GM18505 (cell line): ENCODE measurements at regions not wholly inside any gene's neighbourhood (a gene's known extent, or its start where the extent isn't known, plus 50 kb on each side); places are given as distances from the start of the nearest gene placed in this dataset.

ENCODE experiments used
- ATAC-seq: cut with Tn5 transposase; IDR thresholded peaks from one replicate; pipeline ENCODE4 v1.9.1; 2021; ENCODE audit not compliant: unreplicated experiment
- POLR2A ChIP-seq: IDR thresholded peaks from 4 replicates; pipeline ENCODE4 v1.6.1; 2011; ENCODE audit warnings: borderline replicate concordance; ENCODE audit not compliant: insufficient read depth, insufficient read length; ENCODE audit errors: extremely low read depth

DNA sequence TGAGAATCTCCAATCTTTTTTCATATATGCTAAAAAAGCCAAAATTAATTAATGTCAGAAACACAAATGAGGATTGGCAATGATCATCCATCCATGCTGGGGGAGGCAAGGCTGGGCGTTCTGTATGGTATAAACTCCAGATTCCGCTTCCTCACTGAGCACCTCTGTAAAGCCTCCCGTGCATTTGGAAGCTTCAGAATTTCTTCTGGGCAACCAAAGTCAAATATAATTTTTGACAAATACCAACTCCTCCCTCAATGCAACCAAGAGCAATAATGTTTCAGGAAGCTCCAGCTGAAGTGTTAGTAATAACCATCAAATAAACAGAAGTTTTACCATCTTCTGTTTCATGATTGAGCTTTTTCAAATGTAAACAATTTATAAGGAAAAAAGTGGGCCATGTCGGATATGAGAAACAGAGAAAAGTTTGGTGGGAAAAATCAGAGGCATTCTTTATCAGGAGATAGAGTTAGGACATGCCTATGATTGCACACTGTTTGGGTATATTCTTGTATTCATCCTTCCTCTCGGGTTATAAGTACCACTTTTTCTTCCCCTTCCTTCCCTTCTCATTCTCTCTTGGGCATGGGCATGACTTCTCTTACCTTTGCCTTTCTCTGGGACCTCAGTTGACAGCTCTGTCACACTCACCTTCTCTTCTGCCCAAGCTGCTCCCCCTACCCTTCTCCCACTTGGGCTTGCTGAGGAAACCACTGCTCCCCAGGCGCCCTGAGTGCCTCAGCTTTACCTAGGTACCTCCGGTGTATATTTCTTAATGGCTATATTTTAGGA lies 149.5 kb upstream of the ZEB2 start:
- no peak for ATAC-seq
- no peak for TF ChIP-seq POLR2A

DNA sequence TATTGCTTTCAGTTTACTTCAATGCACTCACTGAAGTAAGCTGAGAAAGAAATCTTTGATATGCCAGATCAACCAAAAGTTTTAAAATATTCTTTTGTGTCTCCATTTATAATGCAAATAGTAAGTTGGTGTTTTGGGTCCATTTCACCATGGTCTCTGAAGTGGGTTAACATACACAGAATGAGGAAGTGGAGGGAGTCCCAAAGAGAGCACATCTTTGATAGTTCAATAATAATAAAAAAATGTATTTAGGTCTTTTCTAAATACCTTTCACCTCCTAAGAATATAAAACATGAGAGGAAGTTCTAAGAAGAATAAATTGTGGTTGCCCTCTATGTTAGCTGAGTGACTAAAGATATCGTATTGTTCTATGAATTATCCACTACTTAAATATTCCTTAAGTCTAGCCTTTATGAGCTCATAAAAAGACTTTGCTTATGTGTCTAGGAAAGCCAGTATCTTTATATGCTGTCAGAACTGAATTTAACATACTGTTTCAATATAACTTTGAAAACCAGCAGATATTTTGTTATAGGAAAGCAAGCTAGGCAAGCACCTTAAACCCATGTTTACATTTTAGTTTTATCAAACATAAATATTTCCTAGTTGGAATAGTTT lies 148.7 kb upstream of the ZEB2 start:
- ATAC-seq = no peak
- TF ChIP-seq POLR2A = no peak

DNA sequence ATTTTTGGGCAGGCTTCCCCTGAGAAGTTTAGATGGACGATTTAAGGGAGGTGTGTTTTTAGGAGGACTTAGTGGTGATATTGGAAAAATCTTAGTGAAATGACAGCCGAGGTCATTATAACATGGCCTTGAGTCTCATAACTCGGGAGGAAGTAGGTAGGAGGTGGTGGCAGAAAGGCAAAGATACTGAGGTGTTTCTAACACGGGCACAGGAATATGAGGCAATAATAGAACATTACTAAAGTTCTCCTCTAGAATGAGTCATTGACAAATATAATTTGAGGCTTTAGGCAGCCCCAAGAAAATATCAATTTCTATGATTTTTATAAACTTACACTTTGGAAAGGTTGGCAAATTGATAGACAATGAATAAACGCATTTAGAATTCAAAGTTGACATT lies 146.1 kb upstream of the ZEB2 start:
- no peak for ATAC-seq
- TF ChIP-seq POLR2A = no peak

DNA sequence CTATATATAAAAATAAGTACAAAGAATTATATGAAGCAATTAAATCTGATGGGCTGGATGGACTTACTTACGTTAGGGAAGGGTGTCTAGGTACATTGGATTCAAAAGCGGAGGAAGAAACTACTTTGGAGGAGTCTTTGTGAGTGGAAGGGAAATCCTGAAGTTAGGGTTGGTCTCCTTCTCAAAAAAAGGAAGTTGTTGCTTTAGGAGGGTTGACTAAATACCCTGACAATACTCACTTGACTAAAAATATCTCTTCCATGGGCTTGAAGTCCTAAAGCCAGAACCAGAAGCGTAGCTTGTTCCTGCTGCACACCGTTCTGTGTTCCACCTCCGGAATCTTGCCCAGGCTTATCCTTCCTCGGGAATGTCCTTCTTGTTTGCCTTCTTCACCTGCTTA lies 143.3 kb upstream of the ZEB2 start:
- TF ChIP-seq POLR2A = no peak
- no peak for ATAC-seq

DNA sequence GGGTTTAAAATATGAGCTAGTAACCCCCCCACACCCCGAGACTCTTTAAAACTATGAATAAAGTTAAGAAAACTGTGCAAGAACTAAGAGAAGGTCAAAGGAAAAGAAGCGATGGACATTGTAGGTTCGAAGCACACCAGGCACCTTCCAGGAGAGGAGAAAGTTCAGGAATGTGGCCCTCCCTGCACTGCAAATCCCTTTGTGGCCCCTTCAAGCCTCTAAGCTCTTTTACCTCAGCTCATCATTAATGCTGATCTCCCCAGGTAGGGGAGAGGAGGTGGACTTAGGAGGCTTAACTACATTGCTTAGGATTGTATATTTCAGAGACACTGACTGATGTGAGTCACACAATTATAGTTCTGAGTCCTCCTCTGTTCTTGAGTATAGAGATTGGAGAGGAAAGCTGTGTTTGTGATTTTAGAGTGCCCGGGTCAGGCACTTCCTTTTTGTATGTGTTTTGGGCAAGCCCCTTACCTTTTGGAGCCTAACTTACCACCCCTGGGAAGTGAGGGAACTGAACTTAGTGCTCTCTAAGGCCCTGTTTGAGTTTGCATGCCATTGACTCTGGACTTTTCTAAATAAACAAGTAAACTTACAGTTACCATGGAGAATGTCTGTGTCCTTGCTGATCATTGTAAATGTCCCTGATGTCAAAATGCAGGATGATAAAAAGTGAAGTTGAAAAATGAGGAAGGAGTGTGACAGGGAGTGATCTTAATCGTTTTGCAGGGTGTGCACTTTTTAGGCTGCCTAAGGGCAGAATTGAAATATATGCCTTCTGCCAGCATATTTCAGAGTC lies 140.8 kb upstream of the ZEB2 start:
- no peak for TF ChIP-seq POLR2A
- no peak for ATAC-seq

DNA sequence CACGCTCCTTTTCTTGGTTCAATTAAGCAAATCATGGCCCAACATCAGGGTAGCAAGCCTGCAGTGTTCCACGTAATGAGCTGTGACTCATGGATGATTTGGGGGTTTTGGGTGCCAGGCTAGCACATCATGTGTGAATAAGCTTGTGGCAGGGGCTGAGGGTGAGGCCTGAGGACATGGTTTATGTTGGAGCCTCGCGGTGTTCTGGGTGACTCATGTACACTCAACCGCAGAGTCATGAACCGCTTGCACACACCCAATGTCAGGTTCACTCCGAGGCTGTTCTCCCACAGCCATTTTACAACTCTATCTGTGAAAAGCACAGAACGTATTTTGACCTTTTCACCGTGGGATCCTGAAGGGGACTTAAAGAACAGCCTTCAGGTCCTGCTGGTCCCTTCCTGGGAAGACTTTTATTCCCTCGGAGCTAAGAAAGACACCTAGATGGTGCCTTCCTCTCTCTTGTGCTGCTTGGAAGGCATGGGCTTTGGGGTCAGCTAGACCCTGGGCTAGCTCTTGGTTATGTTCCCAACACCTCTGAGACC lies 139.9 kb upstream of the ZEB2 start:
- ATAC-seq = no peak
- TF ChIP-seq POLR2A = no peak

DNA sequence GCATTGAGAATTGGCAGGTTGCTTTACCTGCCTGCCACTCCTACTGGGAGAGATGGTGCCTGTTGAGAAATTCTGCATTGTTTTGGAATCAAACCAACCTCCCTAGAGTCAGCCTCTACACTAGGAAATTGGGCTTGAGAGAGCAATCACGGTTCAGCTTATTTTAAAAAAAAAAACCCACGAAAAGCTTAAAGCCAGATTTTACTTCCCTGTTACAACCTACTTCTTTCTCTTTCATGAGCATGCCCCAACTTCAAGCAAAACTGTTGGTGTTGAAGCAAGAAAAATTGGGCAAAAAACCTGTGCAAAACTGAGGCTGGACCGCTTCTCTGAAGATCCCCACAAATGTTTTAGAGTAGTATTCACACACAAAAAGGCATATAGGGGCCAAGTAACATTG lies 134.6 kb upstream of the ZEB2 start:
- no peak for TF ChIP-seq POLR2A
- no peak for ATAC-seq

DNA sequence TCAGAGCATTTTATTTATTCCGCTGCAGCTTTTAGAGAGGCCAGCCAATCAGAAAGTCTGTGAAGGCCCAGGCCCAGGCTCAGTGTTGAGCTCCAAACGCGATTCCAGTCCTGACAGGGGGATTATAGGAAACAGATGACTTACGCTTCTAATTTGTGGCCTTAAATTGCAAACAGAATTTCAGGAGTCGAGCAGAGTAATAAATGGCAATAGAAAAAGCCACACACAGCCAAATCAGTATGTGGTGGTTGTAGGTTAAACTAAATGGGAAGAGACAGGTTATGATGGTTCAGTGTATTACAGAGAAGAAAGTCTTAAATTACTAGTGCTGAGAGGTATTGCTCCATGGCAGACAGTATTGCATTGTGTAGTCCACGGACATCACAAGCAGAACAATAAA lies 131.0 kb upstream of the ZEB2 start:
- TF ChIP-seq POLR2A = no peak
- ATAC-seq = no peak

DNA sequence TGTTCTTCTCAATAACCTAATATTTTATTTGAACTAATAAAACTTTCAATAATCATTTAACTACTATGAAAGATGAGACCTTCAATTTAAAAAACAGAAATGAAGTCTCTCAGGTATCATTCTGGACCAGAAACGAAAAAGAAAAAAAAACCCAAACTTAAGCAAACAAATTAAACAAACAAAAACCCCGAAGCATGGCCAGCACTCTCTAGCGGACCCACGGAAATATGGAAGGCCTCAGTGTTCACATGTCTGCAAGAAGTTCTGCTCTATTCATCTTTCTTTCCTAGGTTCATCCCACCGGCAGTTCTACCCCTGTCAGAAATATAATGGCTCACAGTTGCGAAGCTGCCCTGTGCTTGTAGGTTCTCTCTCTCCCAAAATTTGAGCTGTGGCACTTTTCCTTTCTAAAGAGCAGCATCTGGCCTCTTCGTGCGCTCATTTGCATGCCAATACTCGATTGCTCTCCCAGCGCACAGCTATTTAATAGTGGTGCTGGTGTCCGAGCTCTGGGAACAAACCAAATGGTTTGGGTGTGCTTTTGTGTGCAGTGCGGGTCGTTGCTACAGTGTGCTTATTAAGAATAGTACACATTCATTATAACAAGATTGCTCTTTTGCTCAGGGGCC lies 129.0 kb upstream of the ZEB2 start:
- no peak for ATAC-seq
- no peak for TF ChIP-seq POLR2A

DNA sequence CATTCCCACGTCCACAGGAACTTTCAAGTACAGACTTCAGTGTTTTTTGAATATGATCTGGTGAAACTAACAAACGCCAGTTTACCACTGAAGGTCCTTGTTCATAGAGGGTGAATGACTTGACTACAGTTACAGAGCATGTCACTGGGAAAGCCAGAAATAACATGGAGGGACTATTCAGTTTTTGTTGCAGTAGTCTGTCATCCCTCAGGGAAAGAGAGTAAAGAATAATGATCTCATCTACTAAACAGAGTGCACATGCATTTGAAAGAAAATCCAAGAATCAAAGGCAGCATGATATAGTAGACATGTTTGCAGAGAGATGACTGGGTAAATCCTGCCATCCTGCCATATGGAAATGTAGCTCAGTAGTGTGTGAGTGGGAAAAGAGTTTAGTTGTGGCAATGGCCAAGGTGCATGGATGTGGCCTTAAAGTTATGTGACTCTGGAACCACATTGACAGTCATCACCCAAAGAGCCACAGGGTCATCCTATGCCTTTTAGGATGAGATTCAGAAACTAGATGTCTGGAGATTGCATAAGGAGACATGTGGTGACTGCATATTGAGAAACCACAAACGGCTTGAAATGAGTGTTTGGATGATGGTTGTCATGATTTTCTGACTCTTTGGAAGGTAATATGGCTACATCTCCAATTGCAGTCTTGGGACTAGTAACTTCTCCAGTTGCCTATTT lies 125.3 kb upstream of the ZEB2 start:
- TF ChIP-seq POLR2A = no peak
- ATAC-seq = no peak

DNA sequence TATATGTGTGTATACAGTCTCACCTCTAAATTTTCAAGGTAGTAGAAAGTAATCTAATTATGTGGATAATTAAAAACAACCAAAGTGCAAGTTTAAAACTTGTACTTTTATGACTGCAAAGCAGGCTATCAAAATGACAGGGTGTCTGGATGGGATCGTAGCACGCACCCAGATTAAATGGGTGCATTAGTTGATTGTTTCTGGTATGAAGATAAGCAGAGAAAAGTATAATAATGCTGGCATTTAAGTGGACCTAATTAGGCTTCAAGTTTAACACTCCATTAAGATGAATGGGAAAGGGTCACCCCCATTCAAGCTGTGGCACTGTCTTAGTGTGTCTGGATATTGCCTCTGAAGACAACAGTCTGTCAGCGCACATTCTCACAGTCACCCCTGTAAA lies 124.6 kb upstream of the ZEB2 start:
- no peak for ATAC-seq

DNA sequence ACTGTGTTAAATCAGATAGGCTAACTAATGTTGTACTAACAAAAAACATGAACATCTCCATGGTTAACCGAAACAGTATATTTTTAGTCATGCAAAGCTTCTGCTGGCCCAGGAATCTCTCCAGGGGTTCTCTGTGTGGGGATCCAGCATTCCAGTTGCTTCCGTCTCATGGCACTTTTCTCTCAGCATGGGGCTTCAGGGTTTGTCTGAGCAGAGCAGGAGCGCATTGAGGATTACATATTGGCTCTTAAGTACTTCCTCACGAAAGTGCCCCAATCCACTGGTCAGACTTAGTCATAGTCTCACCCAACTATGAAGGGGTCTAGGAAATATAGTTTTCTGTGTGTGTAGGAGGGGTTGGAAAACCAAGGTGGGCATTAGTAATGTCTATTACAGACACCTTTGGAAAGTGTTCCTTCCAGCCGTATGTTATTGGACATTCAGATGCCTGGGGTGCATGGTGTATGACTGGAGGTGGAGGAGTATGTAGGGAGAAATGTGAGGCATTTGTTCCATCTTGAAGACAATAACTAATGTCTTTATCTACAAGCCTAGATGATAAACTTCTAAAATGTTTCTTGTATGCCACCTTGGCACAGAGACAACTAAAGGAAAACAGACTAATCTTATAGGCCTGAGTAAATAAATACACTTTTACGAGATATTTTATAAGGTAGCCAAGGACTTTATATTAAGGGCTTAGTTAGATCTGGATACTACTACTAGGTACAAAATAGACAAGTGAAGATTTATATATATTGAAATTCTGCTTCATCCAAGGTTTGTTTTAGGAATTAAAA lies 123.8 kb upstream of the ZEB2 start:
- ATAC-seq = no peak
- TF ChIP-seq POLR2A = no peak

More for the DNA sequence above, 124.6 kb upstream of the ZEB2 start:
- TF ChIP-seq POLR2A = no peak
